OCI-LY7 (cell line): ENCODE measurements at regions not wholly inside any gene's neighbourhood (a gene's known extent, or its start where the extent isn't known, plus 50 kb on each side); places are given as distances from the start of the nearest gene placed in this dataset.

ENCODE experiments used
- BruUV-seq: library from RNA; stranded (reverse); fragments of 400-500 nt; replicated peaks from 2 replicates; lab custom pipeline; 2021; lab: Mats Ljungman, UMichigan
- CTCF ChIA-PET: fragments of 300-600 bp; sonication (Branson Sonifier 250); formaldehyde crosslinking; loops from one replicate; lab custom pipeline; 2022; ENCODE audit warnings: antibody characterized with exemption; ENCODE audit not compliant: unreplicated experiment; lab: Charles Lee
- POLR2A ChIA-PET: fragments of 300-600 bp; sonication (Branson Sonifier 250); formaldehyde crosslinking; loops from one replicate; lab custom pipeline; 2022; ENCODE audit warnings: antibody characterized with exemption; lab: Charles Lee
- DNase-seq: peaks from one replicate; pipeline ENCODE4 v3.0.0-alpha.2; 2015; ENCODE audit warnings: low spot score
- H2AFZ ChIP-seq: fragments of 200-600 bp; sonication (generic), shearing (Covaris generic); 2 replicates; pipeline ENCODE4 v1.6.1; 2014; ENCODE audit warnings: mild to moderate bottlenecking, antibody characterized with exemption, low read length, moderate library complexity
- H3K27ac ChIP-seq: fragments of 200-600 bp; sonication (generic); 2 replicates; pipeline ENCODE4 v1.5.1; 2014; ENCODE audit warnings: mixed run types, low read depth, mild to moderate bottlenecking, moderate library complexity, low read length, inconsistent platforms; ENCODE audit not compliant: poor library complexity, severe bottlenecking
- H3K36me3 ChIP-seq: fragments of 200-600 bp; sonication (generic); 2 replicates; pipeline ENCODE4 v1.6.1; 2014; ENCODE audit warnings: mild to moderate bottlenecking, antibody characterized with exemption, low read length, moderate library complexity, mixed read lengths; ENCODE audit not compliant: insufficient read depth
- H3K4me1 ChIP-seq: fragments of 200-600 bp; sonication (generic); 2 replicates; pipeline ENCODE4 v1.5.1; 2014; ENCODE audit warnings: mild to moderate bottlenecking, low read length; ENCODE audit not compliant: insufficient read depth, poor library complexity, severe bottlenecking
- H3K4me2 ChIP-seq: fragments of 200-600 bp; sonication (generic); 2 replicates; pipeline ENCODE4 v1.6.1; 2014; ENCODE audit warnings: mild to moderate bottlenecking, low read length
- H3K4me3 ChIP-seq: fragments of 200-600 bp; sonication (generic); 2 replicates; pipeline ENCODE4 v1.5.1; 2014; ENCODE audit warnings: mild to moderate bottlenecking, low read depth, low read length; ENCODE audit not compliant: poor library complexity, severe bottlenecking
- H3K79me2 ChIP-seq: fragments of 200-600 bp; sonication (generic); 2 replicates; pipeline ENCODE4 v1.6.1; 2016; ENCODE audit warnings: low read depth, mild to moderate bottlenecking, low read length, moderate library complexity, mixed read lengths; ENCODE audit not compliant: insufficient read depth
- H3K9me2 ChIP-seq: fragments of 200-600 bp; sonication (generic); 2 replicates; pipeline ENCODE4 v1.6.1; 2016; ENCODE audit warnings: mild to moderate bottlenecking, low read length, mixed read lengths; ENCODE audit not compliant: insufficient read depth
- H3K9me3 ChIP-seq: fragments of 200-600 bp; sonication (generic); 2 replicates; pipeline ENCODE4 v1.6.1; 2014; ENCODE audit warnings: mild to moderate bottlenecking, mixed run types, low read length, mixed read lengths
- H4K20me1 ChIP-seq: fragments of 200-600 bp; sonication (generic); 2 replicates; pipeline ENCODE4 v1.6.1; 2014; ENCODE audit warnings: mild to moderate bottlenecking, antibody characterized with exemption, low read length, moderate library complexity, mixed read lengths; ENCODE audit not compliant: insufficient read depth
- EZH2phosphoT487 ChIP-seq: fragments of 200-600 bp; sonication (generic); IDR thresholded peaks from 2 replicates; pipeline ENCODE4 v1.6.1; 2018; ENCODE audit warnings: low read depth, borderline replicate concordance, mild to moderate bottlenecking, mixed run types, antibody characterized with exemption, low read length, moderate library complexity, mixed read lengths
- intact Hi-C: fragments of 100-400 bp; cut with micrococcal nuclease; formaldehyde crosslinking; loops from one replicate; pipeline ENCODE4 v1.10.0; 2022; ENCODE audit not compliant: unreplicated experiment
- TF ChIP-seq, protein P1 (sequence below): fragments of 200-600 bp; sonication (generic); conservative IDR thresholded peaks from 2 replicates; pipeline ENCODE4 v1.5.1; 2014; ENCODE audit warnings: mild to moderate bottlenecking, antibody characterized with exemption, low read length, moderate library complexity, mixed read lengths

- POLR2A ChIA-PET: no interaction called here
Observed at GRCh38 chr20:22459754-22460153, 124.6 kb downstream of the FOXA2 start.

GRCh38 chr20:22456109-22456508, 128.3 kb downstream of the FOXA2 start:
- no peaks in the 10 kb centered on the region for H3K36me3 ChIP-seq
- no peak overlapping the region for H2AFZ ChIP-seq
- no TSS peak for BruUV-seq

More at GRCh38 chr20:22459754-22460153, 124.6 kb downstream of the FOXA2 start:
- CTCF ChIA-PET: interaction anchor here (0.5 kb wide), 1 partner anchor 23 kb away, joined by 3 read pairs; no protein-coding TSS in a partner anchor
- Histone ChIP-seq H2AFZ (no peak overlapping the region), H4K20me1 (no peaks in the 10 kb centered on the region), H3K4me2 (no peak overlapping the region), H3K79me2 (no peaks in the 10 kb centered on the region), H3K9me2 (no peaks in the 10 kb centered on the region), H3K36me3 (no peaks in the 10 kb centered on the region), H3K4me3 (no peak overlapping the region), H3K27ac (no peak overlapping the region), H3K9me3 (no peaks in the 10 kb centered on the region), H3K4me1 (no peaks in the 10 kb centered on the region)
- TF ChIP-seq EZH2phosphoT487: no peak
- TF ChIP-seq, protein P1, sequence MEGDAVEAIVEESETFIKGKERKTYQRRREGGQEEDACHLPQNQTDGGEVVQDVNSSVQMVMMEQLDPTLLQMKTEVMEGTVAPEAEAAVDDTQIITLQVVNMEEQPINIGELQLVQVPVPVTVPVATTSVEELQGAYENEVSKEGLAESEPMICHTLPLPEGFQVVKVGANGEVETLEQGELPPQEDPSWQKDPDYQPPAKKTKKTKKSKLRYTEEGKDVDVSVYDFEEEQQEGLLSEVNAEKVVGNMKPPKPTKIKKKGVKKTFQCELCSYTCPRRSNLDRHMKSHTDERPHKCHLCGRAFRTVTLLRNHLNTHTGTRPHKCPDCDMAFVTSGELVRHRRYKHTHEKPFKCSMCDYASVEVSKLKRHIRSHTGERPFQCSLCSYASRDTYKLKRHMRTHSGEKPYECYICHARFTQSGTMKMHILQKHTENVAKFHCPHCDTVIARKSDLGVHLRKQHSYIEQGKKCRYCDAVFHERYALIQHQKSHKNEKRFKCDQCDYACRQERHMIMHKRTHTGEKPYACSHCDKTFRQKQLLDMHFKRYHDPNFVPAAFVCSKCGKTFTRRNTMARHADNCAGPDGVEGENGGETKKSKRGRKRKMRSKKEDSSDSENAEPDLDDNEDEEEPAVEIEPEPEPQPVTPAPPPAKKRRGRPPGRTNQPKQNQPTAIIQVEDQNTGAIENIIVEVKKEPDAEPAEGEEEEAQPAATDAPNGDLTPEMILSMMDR: no peak
- no TSS peak for BruUV-seq
- DNase-seq: no peak
- intact Hi-C loops: no loop called here

DNA sequence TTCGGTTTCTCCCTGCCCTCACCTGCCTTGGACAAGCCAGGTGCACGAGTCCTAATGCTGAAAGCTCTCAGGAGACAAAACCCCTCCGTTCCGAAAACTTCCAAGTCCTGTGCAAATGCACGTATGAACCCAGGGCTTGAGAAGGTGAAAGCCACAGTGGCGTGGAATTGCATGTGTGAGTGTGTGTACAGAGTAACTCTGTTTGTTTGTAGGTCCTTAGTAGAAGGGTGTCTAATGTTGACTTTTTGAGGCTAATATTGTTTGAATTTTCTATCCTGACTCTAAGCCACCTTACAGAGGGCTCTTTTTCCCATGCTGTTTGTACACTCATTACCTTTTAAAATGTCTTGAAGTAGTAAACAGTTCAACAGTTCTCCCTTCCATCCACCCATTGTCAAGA, 129.1 kb downstream of the FOXA2 start:
- no peaks in the 10 kb centered on the region for H3K9me2 ChIP-seq
- H3K9me3 ChIP-seq: no peaks in the 10 kb centered on the region
- H3K36me3 ChIP-seq: no peaks in the 10 kb centered on the region
- TF ChIP-seq, protein P1: no peak
- no peak for TF ChIP-seq EZH2phosphoT487
- intact Hi-C loops: no loop called here
- no peak overlapping the region for H2AFZ ChIP-seq
- no peaks in the 10 kb centered on the region for H4K20me1 ChIP-seq
- H3K4me2 ChIP-seq: no peak overlapping the region
- H3K4me1 ChIP-seq: no peaks in the 10 kb centered on the region
- no peak for DNase-seq
- BruUV-seq: no TSS peak
- no peaks in the 10 kb centered on the region for H3K79me2 ChIP-seq
- H3K27ac ChIP-seq: no peak overlapping the region
- POLR2A ChIA-PET: no interaction called here
- CTCF ChIA-PET: no interaction called here
- H3K4me3 ChIP-seq: no peak overlapping the region

More at GRCh38 chr20:22456109-22456508, 128.3 kb downstream of the FOXA2 start:
- no peaks in the 10 kb centered on the region for H3K4me1 ChIP-seq
- H3K79me2 ChIP-seq: no peaks in the 10 kb centered on the region
- intact Hi-C loops: no loop called here
- CTCF ChIA-PET: no interaction called here
- no peaks in the 10 kb centered on the region for H4K20me1 ChIP-seq
- no peaks in the 10 kb centered on the region for H3K9me3 ChIP-seq
- POLR2A ChIA-PET: no interaction called here
- H3K9me2 ChIP-seq: no peaks in the 10 kb centered on the region
- DNase-seq: no peak
- H3K4me2 ChIP-seq: no peak overlapping the region
- no peak for TF ChIP-seq EZH2phosphoT487
- TF ChIP-seq, protein P1: no peak
- no peak overlapping the region for H3K27ac ChIP-seq
- no peak overlapping the region for H3K4me3 ChIP-seq
